ENCODE measurements at regions not wholly inside any gene's neighbourhood (a gene's known extent, or its start where the extent isn't known, plus 50 kb on each side); places are given as distances from the start of the nearest gene placed in this dataset.

- Histone ChIP-seq H3K4me1 (ENCODE audit: control insufficient read depth, extremely low read depth, insufficient read depth, low read length) (no peaks in the 10 kb centered on the region), H4K20me1 (ENCODE audit: control insufficient read depth, extremely low read depth, insufficient read depth, low read length) (no peaks in the 10 kb centered on the region), H3K9me1 (ENCODE audit: control insufficient read depth, extremely low read depth, insufficient read depth, low read length) (no peaks in the 10 kb centered on the region), H2AFZ (ENCODE audit: control insufficient read depth, low read length) (no peak overlapping the region), H3K9me3 (ENCODE audit: control insufficient read depth, low read depth, low read length) (no peaks in the 10 kb centered on the region), H3K4me2 (ENCODE audit: control insufficient read depth, extremely low read depth, insufficient read depth, low read depth, low read length) (no peak overlapping the region), H3K9ac (ENCODE audit: control insufficient read depth, extremely low read depth, insufficient read depth, low read length) (no peak overlapping the region), H3K27me3 (ENCODE audit: control insufficient read depth, extremely low read depth, insufficient read depth, low read length) (no peaks in the 10 kb centered on the region), H3K4me3 (ENCODE audit: control insufficient read depth in 2 of 3, extremely low read depth in 1 of 3, insufficient read depth in 2 of 3, low read depth in 1 of 3, low read length in 3 of 3) (no peak overlapping the region), H3K79me2 (ENCODE audit: control insufficient read depth, insufficient read depth, low read length) (no peaks in the 10 kb centered on the region), H3K36me3 (ENCODE audit: control insufficient read depth in 2 of 2, extremely low read depth in 1 of 2, insufficient read depth in 2 of 2, low read length in 2 of 2) (no peaks in the 10 kb centered on the region), H3K27ac (ENCODE audit: control insufficient read depth, insufficient read depth, low read length) (no peak overlapping the region)
- no peak for TF ChIP-seq CTCF (optimal IDR thresholded peaks at IDR 0.05 in 1 of 3, IDR thresholded peaks at IDR 0.05 in 1 of 3, conservative IDR thresholded peaks at IDR 0.05 in 1 of 3; ENCODE audit: extremely low read depth in 1 of 3, insufficient read depth in 2 of 3, low read length in 3 of 3)
- no peak for TF ChIP-seq EZH2 (IDR thresholded peaks at IDR 0.05; ENCODE audit: low read length)
- FAIRE-seq (no peak), DNase-seq (ENCODE audit: low read depth, low spot score) (no peak)
- dilution Hi-C loops (cut with MboI; ENCODE audit: extremely low pct_ligation_motif_present, low sequenced_read_pairs), result no loop called here
Observed at GRCh38 chr5:39475881-39476842, 51.4 kb upstream of the DAB2 start.

- H3K36me3 ChIP-seq (ENCODE audit: control insufficient read depth in 2 of 2, extremely low read depth in 1 of 2, insufficient read depth in 2 of 2, low read length in 2 of 2), result no peaks in the 10 kb centered on the region
- H3K4me3 ChIP-seq (ENCODE audit: control insufficient read depth in 2 of 3, extremely low read depth in 1 of 3, insufficient read depth in 2 of 3, low read depth in 1 of 3, low read length in 3 of 3), result no peak overlapping the region
- H3K4me2 ChIP-seq (ENCODE audit: control insufficient read depth, extremely low read depth, insufficient read depth, low read depth, low read length), result no peak overlapping the region
- no peaks in the 10 kb centered on the region for H3K9me3 ChIP-seq (ENCODE audit: control insufficient read depth, low read depth, low read length)
- no peaks in the 10 kb centered on the region for H3K9me1 ChIP-seq (ENCODE audit: control insufficient read depth, extremely low read depth, insufficient read depth, low read length)
- no peaks in the 10 kb centered on the region for H4K20me1 ChIP-seq (ENCODE audit: control insufficient read depth, extremely low read depth, insufficient read depth, low read length)
- H2AFZ ChIP-seq (ENCODE audit: control insufficient read depth, low read length), result no peak overlapping the region
- H3K27ac ChIP-seq (ENCODE audit: control insufficient read depth, insufficient read depth, low read length), result no peak overlapping the region
- no peaks in the 10 kb centered on the region for H3K4me1 ChIP-seq (ENCODE audit: control insufficient read depth, extremely low read depth, insufficient read depth, low read length)
- DNase-seq (ENCODE audit: low read depth, low spot score) (no peak), FAIRE-seq (no peak)
- H3K9ac ChIP-seq (ENCODE audit: control insufficient read depth, extremely low read depth, insufficient read depth, low read length), result no peak overlapping the region
- H3K27me3 ChIP-seq (ENCODE audit: control insufficient read depth, extremely low read depth, insufficient read depth, low read length), result no peaks in the 10 kb centered on the region
- dilution Hi-C loops (cut with MboI; ENCODE audit: extremely low pct_ligation_motif_present, low sequenced_read_pairs), result no loop called here
- TF ChIP-seq EZH2 (IDR thresholded peaks at IDR 0.05; ENCODE audit: low read length) (no peak), CTCF (optimal IDR thresholded peaks at IDR 0.05 in 1 of 3, IDR thresholded peaks at IDR 0.05 in 1 of 3, conservative IDR thresholded peaks at IDR 0.05 in 1 of 3; ENCODE audit: extremely low read depth in 1 of 3, insufficient read depth in 2 of 3, low read length in 3 of 3) (no peak)
- no peaks in the 10 kb centered on the region for H3K79me2 ChIP-seq (ENCODE audit: control insufficient read depth, insufficient read depth, low read length)
Observed at GRCh38 chr5:39475159-39475571, 50.4 kb upstream of the DAB2 start.

Small RNA genes lying in the stretch of these regions (small RNA-seq; reads per million reads assigned to genes)
- 0 reads per million in 3 experiments for gene RNU1-150P (ENCODE audit: insufficient read length in 3 of 3, low read depth in 3 of 3, low replicate concordance in 1 of 3)
